ENCODE measurements at regions not wholly inside any gene's neighbourhood (a gene's known extent, or its start where the extent isn't known, plus 50 kb on each side); places are given as distances from the start of the nearest gene placed in this dataset.

- Histone ChIP-seq H3K27ac (no peak overlapping the region), H3K4me3 (IDR thresholded peaks at IDR 0.05; ENCODE audit: insufficient read depth, low read depth, low read length) (no peak overlapping the region), H3K27me3 (ENCODE audit: insufficient read depth, low read depth) (no peaks in the 10 kb centered on the region), H3K9ac (no peak overlapping the region), H2AFZ (ENCODE audit: low read depth) (no peak overlapping the region), H3K4me1 (ENCODE audit: low read depth, poor library complexity, severe bottlenecking) (no peaks in the 10 kb centered on the region), H3K36me3 (ENCODE audit: insufficient read depth) (no peaks in the 10 kb centered on the region), H3K4me2 (no peak overlapping the region), H3K79me2 (ENCODE audit: insufficient read depth, low read depth) (no peaks in the 10 kb centered on the region), H4K20me1 (ENCODE audit: insufficient read depth) (no peaks in the 10 kb centered on the region)
- TF ChIP-seq CTCF (conservative IDR thresholded peaks at IDR 0.05; ENCODE audit: low read depth, low read length): no peak
Measured at GRCh38 chr7:86202833-86203232, 440.9 kb upstream of the GRM3 start.

- Histone ChIP-seq H3K4me3 (IDR thresholded peaks at IDR 0.05; ENCODE audit: insufficient read depth, low read depth, low read length) (no peak overlapping the region), H4K20me1 (ENCODE audit: insufficient read depth) (no peaks in the 10 kb centered on the region), H3K27ac (no peak overlapping the region), H3K36me3 (ENCODE audit: insufficient read depth) (no peaks in the 10 kb centered on the region), H3K4me1 (ENCODE audit: low read depth, poor library complexity, severe bottlenecking) (no peaks in the 10 kb centered on the region), H3K79me2 (ENCODE audit: insufficient read depth, low read depth) (no peaks in the 10 kb centered on the region), H3K4me2 (no peak overlapping the region), H2AFZ (ENCODE audit: low read depth) (no peak overlapping the region), H3K27me3 (ENCODE audit: insufficient read depth, low read depth) (no peaks in the 10 kb centered on the region), H3K9ac (no peak overlapping the region)
- TF ChIP-seq CTCF (conservative IDR thresholded peaks at IDR 0.05; ENCODE audit: low read depth, low read length): no peak
Measured at GRCh38 chr7:86201767-86202166, 441.9 kb upstream of the GRM3 start.

GRCh38 chr7:86199881-86200614, 443.7 kb upstream of the GRM3 start:
- Histone ChIP-seq H3K27ac (no peak overlapping the region), H4K20me1 (ENCODE audit: insufficient read depth) (no peaks in the 10 kb centered on the region), H3K4me1 (ENCODE audit: low read depth, poor library complexity, severe bottlenecking) (no peaks in the 10 kb centered on the region), H3K9ac (no peak overlapping the region), H3K4me3 (IDR thresholded peaks at IDR 0.05; ENCODE audit: insufficient read depth, low read depth, low read length) (no peak overlapping the region), H3K36me3 (ENCODE audit: insufficient read depth) (no peaks in the 10 kb centered on the region), H2AFZ (ENCODE audit: low read depth) (no peak overlapping the region), H3K4me2 (no peak overlapping the region), H3K79me2 (ENCODE audit: insufficient read depth, low read depth) (no peaks in the 10 kb centered on the region), H3K27me3 (ENCODE audit: insufficient read depth, low read depth) (no peaks in the 10 kb centered on the region)
- no peak for TF ChIP-seq CTCF (conservative IDR thresholded peaks at IDR 0.05; ENCODE audit: low read depth, low read length)

- no peak overlapping the region for H3K4me2 ChIP-seq
- TF ChIP-seq CTCF (conservative IDR thresholded peaks at IDR 0.05; ENCODE audit: low read depth, low read length): no peak
- H3K27ac ChIP-seq: no peak overlapping the region
- H3K4me3 ChIP-seq (IDR thresholded peaks at IDR 0.05; ENCODE audit: insufficient read depth, low read depth, low read length): no peak overlapping the region
- no peak overlapping the region for H3K9ac ChIP-seq
- H3K27me3 ChIP-seq (ENCODE audit: insufficient read depth, low read depth): no peaks in the 10 kb centered on the region
- no peaks in the 10 kb centered on the region for H4K20me1 ChIP-seq (ENCODE audit: insufficient read depth)
- H3K79me2 ChIP-seq (ENCODE audit: insufficient read depth, low read depth): no peaks in the 10 kb centered on the region
- no peaks in the 10 kb centered on the region for H3K4me1 ChIP-seq (ENCODE audit: low read depth, poor library complexity, severe bottlenecking)
- H2AFZ ChIP-seq (ENCODE audit: low read depth): no peak overlapping the region
- no peaks in the 10 kb centered on the region for H3K36me3 ChIP-seq (ENCODE audit: insufficient read depth)
Measured at GRCh38 chr7:86190351-86190750, 453.4 kb upstream of the GRM3 start.
